Islet precursor cell (in vitro differentiated cells): ENCODE measurements at regions not wholly inside any gene's neighbourhood (a gene's known extent, or its start where the extent isn't known, plus 50 kb on each side); places are given as distances from the start of the nearest gene placed in this dataset.
"Not testable (repeated sequence)": the region's sequence is repeated elsewhere in the genome, so short reads cannot be mapped to it uniquely, and the experiment has no call there.

Experiments
- DNase-seq: peaks from one replicate; pipeline ENCODE4 v3.0.0-alpha.2; 2018

DNA sequence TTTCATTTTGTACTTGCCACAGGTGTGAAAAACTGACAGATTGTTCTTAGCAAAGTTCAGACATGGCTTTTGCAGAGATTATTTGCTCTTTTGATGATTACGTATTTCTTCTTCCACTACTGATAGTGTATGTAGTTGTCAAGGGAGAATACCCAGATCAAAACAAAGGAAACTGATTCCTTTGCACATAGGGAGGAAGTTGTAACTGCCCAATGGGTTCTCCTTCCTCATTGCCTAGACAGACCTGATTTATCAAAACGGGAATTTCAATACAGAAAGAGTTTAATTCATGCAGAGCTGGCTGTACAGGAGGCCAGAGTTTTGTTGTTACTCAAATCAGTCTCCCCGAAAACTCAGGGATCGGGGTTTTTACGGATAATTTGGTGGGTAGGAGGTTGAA, 214.7 kb downstream of the BCAS1 start:
- DNase-seq: no peak

- DNase-seq: not testable (repeated sequence)
These were observed 215.8 kb downstream of the BCAS1 start for GRCh38 chr20:53854609-53854926.

DNA sequence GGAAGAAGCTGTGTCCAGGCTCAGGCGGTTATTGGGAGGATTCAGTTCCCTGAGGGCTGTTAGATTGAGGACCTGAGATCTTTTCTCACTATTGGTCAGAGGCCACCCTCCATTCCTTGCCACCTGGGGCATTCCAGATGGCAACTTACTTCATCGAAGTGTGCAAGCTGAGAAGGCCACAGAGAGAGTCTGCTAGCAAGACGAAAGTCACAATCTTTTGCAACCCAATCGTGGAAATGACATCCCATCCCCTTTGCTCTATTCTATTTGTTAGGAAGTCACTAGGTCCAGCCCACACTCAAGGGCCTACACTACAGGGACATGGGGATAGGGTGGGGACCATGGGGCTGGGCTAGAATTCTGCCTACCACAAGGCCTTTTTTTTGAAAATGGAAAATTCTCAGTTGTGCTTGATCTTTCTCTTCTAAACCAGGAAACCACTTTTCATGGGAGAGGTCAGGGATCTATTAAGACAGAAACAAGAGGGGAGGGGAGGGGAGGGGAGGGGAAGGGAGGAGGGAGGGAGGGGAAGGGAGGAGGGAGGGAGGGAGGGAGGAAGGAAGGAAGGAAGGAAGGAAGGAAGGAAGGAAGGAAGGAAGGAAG, 217.2 kb downstream of the BCAS1 start:
- DNase-seq: no peak

DNA sequence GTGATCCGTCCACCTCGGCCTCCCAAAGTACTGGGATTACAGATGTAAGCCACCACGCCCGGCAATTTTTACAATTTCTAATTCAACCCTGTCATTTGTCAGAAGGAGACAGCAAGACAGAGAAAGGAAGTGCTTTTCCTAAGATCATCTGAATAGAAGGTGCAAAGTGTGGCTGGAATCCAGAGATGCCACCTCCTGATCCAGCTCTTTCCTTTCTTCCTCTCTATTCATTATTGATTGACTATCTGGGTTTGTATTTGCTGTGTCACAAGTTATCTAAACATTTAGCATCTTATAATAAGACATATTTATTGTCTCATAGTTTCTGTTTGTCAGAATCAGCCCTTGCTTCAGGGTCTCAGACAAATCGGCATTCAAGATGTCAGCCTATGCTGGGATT, 217.7 kb downstream of the BCAS1 start:
- DNase-seq: no peak

- DNase-seq: no peak
These were observed 218.4 kb downstream of the BCAS1 start for GRCh38 chr20:53852014-53852413.

GRCh38 chr20:53850319-53850718, 220.1 kb downstream of the BCAS1 start:
- DNase-seq: no peak

GRCh38 chr20:53849471-53850059, 220.8 kb downstream of the BCAS1 start:
- DNase-seq: no peak

DNA sequence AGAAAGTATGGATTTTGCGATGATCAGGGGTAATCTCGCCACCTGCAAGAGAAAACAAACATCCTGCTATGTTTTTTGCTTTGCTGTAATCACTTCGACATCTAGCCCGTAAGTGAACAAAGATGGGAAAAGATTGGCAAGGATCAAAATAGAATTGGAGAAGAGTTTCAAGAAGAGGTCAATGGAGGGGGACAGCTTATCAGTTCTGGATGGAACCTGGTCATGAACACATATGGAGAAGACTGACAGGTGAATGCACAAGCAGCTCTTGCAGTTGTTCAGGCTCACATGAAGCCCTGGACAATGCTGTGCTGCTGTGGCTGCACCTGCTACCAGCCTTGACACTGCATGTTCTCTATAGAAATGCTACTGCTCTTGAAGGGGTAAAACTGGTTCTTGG, 222.1 kb downstream of the BCAS1 start:
- no peak for DNase-seq

DNA sequence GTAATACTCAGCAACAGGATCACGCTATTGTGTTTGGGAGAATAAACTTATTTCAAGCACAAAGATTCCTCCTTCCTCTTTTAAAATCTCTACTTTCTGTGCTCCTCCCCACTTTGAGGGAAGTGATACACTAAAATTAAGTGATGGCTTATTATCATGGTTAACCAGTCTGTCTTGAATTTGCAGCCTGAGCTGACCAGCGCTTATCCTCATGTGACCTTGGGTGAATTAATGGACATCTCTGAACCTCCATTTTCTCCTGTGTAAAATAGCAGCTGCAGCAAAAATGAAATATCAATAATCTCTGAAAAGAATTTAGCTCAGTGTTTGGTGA, 222.6 kb downstream of the BCAS1 start:
- DNase-seq: no peak

DNA sequence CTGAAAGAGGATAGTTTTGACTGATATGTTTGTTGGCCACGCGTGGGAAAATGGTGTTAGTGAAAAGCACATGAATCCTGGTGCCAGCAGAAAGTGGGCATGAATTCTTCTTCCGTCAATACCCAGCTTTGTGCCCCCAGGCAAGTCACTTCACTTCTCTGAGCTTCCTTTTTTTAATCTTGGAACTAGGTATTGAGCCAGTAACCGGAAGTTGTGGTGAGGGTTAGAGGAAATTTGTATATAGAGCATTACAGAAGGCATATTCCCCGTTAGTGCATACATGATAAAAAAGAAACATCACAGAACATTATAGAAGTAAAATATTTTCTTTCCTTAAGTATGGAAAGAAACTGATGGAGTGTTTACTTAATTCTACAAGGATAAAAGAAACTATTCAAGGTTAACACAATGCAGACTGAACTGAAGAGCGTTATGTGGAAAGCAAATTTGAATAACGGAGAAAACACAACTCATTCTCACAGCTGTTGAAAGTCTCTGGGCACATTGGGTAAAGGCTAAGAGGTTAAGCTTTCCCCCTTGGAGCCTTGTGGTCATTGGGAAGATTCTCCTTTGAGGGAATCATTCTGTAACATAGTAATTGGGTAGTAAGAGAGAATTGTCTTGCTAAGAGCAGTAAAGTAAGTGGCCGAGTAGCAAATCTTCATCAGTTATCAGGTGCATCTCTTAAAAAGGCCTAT, 223.1 kb downstream of the BCAS1 start:
- DNase-seq: no peak

DNA sequence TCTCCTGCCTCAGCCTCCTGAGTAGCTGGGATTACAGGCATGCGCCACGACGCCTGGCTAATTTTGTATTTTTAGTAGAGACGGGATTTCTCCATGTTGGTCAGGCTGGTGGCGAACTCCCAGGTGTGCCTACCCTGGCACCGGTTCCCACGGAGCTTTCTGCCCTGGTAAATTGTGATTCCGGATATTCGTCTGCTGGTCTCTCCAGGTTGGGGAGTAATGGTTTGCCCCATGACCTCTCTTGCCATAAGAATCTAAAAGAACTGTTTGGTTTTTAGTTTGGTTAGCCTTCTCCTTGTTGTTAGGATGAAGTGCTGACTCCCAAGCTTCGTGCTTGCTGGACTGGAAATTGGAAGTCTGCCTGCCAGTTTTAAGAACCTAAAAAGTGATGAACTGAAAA, 223.8 kb downstream of the BCAS1 start:
- no peak for DNase-seq

GRCh38 chr20:53845980-53846379, 224.4 kb downstream of the BCAS1 start:
- DNase-seq: no peak

DNA sequence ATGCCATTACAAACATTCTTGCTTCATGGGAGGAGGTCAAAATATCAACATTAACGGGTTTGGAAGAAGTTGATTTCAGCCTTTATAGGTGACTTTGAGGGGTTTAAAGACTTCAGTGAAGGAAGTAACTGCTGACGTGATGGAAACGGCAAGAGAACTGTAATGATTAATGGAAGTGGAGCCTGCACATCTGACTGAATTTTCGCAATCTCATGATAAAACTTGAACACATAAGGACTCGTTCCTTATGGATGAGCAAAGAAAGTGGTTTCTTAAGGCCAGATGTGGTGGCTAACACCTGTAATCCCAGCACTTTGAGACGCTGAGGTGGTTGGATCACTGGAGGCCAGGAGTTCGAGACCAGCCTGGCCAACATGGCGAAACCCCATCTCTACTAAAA, 226.1 kb downstream of the BCAS1 start:
- no peak for DNase-seq

DNA sequence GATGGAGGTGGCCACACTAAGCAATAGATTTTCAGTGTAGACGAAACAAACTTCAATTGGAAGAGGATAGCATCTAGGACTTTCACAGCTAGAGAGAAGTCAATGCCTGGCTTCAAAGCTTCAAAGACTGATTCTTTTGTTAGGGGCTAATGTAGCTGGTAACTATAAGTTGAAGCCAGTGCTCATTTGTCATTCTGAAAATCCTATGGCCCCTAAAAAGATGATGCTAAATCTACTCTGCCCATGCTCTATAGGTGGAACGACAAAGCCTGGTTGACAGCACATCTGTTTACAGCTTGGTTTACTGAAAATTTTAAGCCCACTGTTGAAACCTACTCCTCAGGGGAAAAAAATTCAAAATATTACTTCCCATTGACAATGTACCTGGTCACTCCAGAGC, 226.7 kb downstream of the BCAS1 start:
- DNase-seq: no peak

- no peak for DNase-seq
These were observed 227.9 kb downstream of the BCAS1 start for GRCh38 chr20:53842301-53843099.

- DNase-seq: no peak
These were observed 228.7 kb downstream of the BCAS1 start for GRCh38 chr20:53841741-53842140.

DNA sequence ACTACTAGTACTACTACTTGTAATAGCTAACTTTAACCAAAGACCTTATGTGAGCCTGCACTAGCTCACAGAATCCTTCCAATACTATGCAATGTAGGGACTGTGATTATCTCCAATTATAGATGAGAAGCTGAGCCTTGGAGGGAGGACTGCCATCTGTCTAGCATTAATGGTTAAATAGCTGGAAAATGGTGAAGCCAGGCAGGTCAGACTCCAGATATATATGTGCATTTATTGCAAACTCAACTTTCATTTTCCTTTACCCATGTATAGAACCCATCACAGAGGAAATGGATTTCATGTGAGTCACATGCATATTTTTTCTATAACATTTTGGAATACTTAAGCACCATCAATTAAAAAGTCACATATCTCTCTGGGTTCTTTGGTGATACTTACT, 229.9 kb downstream of the BCAS1 start:
- no peak for DNase-seq

GRCh38 chr20:53839423-53840176, 230.8 kb downstream of the BCAS1 start:
- no peak for DNase-seq

DNA sequence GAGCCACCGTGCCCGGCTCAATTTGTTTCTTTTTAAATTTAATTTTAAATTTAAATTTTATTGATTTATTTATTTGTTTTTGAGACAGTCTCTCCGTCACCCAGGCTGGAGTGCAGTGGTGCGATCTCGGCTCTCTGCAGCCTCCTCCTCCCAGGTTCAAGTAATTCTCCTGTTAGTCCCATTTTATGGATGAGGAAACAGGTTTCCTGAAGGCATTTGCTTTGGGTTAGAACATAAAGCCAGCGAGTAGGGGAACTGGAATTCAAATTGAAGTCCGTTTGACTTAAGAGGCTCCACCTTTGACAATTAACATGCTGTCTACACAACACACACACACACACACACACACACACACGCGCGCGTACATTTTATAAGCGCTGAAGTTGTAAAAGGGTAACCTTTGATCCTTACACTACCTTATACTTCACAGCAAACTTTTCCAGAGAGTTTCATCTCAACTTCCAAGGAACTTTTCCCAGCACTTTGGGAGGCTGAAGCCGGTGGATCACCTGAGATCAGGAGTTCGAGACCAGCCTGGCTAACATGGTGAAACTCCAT, 232.0 kb downstream of the BCAS1 start:
- DNase-seq: no peak

- no peak for DNase-seq
These were observed 233.1 kb downstream of the BCAS1 start for GRCh38 chr20:53837126-53837826.

DNA sequence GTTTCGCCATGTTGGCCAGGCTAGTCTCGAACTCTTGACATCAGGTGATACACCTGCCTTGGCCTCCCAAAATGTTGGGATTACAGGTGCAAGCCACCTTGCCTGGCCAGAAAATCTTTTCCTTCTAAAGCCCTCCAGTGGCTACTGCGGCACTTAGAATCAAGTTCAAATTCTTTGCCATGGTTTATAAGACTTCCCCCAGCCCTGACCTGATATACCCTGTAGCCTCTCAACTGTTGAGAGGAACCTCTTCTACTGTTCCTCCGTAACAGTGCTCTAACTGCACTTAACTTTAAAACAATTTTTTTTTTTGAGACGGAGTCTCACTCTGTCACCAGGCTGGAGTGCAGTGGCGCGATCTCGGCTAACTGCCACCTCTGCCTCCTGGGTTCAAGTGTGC, 235.6 kb downstream of the BCAS1 start:
- DNase-seq: no peak

DNA sequence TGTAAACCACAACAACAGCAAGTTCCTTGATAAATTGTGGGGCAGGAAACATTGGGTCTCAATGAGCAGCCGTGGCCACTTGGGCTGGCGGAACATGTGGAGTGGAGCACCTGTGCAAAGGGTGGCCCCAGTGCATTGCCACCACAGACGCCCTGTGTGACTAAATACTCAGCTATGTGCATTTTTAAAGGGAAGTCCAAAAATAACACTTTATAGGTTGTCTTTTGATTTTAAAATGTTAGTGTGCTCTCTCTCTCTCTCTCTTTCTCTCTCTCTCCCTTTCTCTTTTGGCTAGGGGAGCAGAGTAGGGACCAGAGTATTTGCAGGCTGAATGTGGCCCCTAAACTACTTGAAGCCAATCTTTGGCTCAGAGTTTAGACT, 236.3 kb downstream of the BCAS1 start:
- no peak for DNase-seq
